ENCODE measurements at regions not wholly inside any gene's neighbourhood (a gene's known extent, or its start where the extent isn't known, plus 50 kb on each side); places are given as distances from the start of the nearest gene placed in this dataset.

DNA sequence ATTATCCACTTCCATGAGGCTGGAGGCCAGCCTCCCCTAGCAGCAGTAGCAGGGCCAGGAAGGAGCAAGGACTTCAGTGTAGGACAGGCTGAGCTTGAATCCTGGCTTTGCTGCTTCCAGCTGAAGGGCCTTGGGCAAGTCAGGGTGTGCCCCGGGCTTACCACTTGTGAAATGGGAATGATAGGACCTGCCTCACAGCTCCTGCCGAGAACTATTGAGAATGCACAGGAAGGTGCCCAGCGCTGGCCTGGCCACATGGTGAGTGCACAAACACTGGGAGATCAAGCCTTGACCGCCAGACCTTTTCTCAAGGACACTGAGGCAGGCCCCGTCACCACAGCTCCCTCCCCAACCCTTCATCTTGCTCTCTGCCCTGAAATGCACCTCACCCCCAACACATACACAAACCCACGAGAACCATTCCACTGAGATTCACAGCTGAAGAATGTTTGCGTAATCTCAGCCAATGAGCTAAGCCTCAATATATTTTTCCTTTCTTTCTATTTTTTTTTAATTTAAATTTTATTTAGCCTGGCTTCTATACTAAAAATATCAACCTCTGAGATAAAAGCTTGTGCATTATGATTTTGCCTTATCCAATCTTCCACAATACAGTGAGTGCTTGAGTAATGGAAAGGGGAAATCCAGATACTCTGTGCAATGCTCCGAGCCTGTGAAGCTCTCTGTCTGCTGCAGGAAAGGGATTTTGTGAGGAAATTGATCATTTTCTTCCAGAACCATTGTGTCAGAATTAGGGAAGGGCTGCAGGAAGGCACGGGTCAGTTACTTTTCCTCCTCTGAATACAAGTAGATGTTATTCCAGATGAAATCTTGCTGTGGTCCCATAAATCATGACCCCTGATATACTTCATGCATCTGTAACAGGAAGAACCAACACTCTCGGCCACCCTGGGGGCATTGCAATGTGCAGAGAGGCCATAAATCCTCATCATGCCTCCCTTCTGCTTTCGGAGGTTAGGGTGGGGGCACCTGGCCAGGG is 193.9 kb downstream of the TLE3 start:
- DNase-seq, result no peak
- no peaks in the 10 kb centered on the region for H3K36me3 ChIP-seq
- intact Hi-C loops (cut with DNase I), result no loop called here
- H3K4me1 ChIP-seq, result no peaks in the 10 kb centered on the region
- 75 to 81% methylated on average over 11 of the region's 11 CpGs for WGBS, 2 donors
- TF ChIP-seq, protein P1, sequence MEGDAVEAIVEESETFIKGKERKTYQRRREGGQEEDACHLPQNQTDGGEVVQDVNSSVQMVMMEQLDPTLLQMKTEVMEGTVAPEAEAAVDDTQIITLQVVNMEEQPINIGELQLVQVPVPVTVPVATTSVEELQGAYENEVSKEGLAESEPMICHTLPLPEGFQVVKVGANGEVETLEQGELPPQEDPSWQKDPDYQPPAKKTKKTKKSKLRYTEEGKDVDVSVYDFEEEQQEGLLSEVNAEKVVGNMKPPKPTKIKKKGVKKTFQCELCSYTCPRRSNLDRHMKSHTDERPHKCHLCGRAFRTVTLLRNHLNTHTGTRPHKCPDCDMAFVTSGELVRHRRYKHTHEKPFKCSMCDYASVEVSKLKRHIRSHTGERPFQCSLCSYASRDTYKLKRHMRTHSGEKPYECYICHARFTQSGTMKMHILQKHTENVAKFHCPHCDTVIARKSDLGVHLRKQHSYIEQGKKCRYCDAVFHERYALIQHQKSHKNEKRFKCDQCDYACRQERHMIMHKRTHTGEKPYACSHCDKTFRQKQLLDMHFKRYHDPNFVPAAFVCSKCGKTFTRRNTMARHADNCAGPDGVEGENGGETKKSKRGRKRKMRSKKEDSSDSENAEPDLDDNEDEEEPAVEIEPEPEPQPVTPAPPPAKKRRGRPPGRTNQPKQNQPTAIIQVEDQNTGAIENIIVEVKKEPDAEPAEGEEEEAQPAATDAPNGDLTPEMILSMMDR (IDR thresholded peaks at IDR 0.05), result no peak
- H3K27ac ChIP-seq, result no peak overlapping the region
- no peak overlapping the region for H3K4me3 ChIP-seq (replicated peaks in 1 of 3)
- H3K9me3 ChIP-seq, result no peaks in the 10 kb centered on the region
- no peaks in the 10 kb centered on the region for H3K27me3 ChIP-seq

DNA sequence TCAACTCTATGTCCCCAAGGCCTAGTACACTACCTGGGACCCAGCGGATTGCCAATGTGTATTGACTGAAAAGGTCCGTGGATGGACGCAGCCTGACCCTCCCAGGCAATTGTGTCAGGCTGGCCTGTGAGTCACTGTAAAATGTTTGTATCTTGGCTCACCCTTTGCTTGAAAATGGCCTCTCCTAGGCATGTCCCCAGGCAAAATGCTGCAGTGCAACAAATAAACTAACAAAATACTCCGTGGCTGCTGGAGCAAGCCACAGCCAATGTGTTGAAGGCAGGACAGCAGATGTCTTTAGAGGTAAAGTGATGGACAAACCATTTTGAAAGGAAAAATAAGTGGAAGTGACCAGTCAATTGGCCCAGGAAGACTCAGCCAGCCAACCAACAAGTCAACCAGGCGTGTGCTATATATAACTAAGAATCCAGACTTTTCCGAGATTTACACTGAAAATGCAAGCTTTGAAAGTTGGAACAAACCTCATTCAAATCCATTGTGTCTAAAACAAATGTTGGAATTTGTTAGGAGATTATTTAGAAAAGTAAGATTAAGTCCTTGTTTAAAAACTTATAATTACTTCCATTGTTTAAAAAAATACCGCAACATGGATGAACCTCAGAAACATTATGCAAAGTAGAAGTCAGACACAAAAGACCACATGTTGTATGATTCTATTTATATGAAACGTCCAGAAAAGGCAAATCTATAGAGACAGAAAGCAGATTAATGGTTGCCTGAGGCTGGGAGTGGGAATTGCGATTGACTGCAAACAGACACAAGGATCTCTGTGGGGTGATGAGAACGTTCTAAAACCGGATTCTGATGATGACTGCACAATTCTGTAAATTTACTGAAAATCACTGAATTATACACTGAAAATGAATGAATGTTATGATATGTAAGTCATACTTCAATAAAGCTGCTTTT is 191.2 kb downstream of the TLE3 start:
- Histone ChIP-seq H3K9me3 (no peaks in the 10 kb centered on the region), H3K27me3 (no peaks in the 10 kb centered on the region), H3K4me1 (no peaks in the 10 kb centered on the region), H3K36me3 (no peaks in the 10 kb centered on the region), H3K27ac (no peak overlapping the region), H3K4me3 (replicated peaks in 1 of 3) (no peak overlapping the region)
- no peak for DNase-seq
- TF ChIP-seq, protein P1 (IDR thresholded peaks at IDR 0.05), result no peak
- TF ChIP-seq POLR2A (IDR thresholded peaks at IDR 0.05), result no peak
- 81 to 87% methylated on average over 11 of the region's 11 CpGs for WGBS, 2 donors
- intact Hi-C loops (cut with DNase I), result no loop called here

DNA sequence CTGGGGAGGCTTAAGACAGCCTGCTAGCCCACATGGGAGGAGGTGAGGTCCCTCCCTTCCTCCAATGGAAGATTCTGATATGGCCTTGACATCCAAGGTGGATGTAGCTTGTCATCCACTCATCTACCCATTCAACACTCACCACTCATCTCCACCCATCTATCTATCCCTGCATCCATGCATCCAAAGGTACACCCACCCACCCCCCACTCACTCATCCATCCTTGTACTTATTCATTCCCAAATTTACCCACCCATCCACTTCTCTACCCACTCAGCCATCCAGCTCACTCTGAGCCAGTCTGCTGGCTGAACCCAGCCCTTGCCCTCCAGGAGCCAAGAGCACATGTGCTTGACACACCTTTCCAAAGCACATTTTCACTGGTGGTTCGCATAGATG is 189.7 kb downstream of the TLE3 start:
- Histone ChIP-seq H3K27ac (no peak overlapping the region), H3K9me3 (no peaks in the 10 kb centered on the region), H3K4me1 (no peaks in the 10 kb centered on the region), H3K36me3 (no peaks in the 10 kb centered on the region), H3K27me3 (no peaks in the 10 kb centered on the region), H3K4me3 (replicated peaks in 1 of 3) (no peak overlapping the region)
- 89 to 94% methylated on average over 1 of the region's 1 CpG for WGBS, 2 donors
- DNase-seq, result no peak
- intact Hi-C loops (cut with DNase I), result no loop called here
- no peak for TF ChIP-seq POLR2A (IDR thresholded peaks at IDR 0.05)
- TF ChIP-seq, protein P1 (IDR thresholded peaks at IDR 0.05), result no peak

DNA sequence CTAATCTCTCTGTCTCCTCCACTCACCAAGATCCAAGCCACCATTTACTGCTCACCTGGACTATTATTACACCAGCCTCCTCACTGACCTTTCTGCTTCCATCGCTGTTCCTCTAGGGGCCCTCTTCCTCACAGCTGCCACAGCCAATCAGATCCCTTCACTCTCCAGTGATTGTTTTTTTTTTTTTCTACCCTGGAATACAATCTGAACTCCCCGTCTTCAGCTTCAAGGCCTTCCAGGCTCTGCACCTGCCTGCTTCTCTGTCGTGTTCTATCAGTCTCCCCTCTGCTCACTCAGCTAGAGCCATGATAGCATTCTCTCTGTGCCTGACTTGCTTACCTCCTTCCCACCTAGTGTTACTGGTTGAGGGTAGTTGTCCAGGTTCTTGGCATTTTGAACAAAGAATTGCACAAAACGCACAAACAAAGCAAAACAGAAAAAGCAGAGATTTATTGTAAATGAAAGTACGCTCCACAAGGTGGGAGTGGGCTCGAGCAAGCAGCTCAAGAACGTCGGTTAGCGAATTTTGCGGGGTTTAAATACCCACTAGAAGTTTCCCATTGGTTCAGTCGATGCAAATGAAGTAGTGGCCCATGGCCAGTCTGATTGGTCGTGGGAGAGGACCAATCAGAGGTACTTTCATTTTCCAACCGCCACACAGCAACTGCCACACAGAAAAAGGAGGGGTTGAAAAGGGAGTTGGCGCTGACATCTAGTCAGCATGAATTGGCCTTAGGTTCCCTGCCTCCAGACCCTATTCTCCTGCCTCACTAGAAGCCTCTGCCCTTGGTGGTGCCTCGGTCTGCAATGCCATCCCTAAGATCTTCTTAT is 188.9 kb downstream of the TLE3 start:
- H3K9me3 ChIP-seq, result no peaks in the 10 kb centered on the region

More for the DNA sequence above, 188.9 kb downstream of the TLE3 start:
- intact Hi-C loops (cut with DNase I), result no loop called here
- WGBS, 2 donors, result 79 to 81% methylated on average over 15 of the region's 15 CpGs
- Histone ChIP-seq H3K4me1 (no peaks in the 10 kb centered on the region), H3K27me3 (no peaks in the 10 kb centered on the region), H3K4me3 (replicated peaks in 1 of 3) (no peak overlapping the region), H3K27ac (no peak overlapping the region), H3K36me3 (no peaks in the 10 kb centered on the region)
- DNase-seq, result no peak
- TF ChIP-seq POLR2A (IDR thresholded peaks at IDR 0.05), result no peak
- TF ChIP-seq, protein P1 (IDR thresholded peaks at IDR 0.05), result no peak

Measured in thyroid gland (tissue), 4 donors.